Smooth muscle cell (in vitro differentiated cells): ENCODE measurements at regions not wholly inside any gene's neighbourhood (a gene's known extent, or its start where the extent isn't known, plus 50 kb on each side); places are given as distances from the start of the nearest gene placed in this dataset.
"Not testable (repeated sequence)": the region's sequence is repeated elsewhere in the genome, so short reads cannot be mapped to it uniquely, and the experiment has no call there.

ENCODE experiments used
- DNase-seq: peaks from one replicate; lab custom pipeline; 2025; ENCODE audit not compliant: unreplicated experiment; lab: John Stamatoyannopoulos, UW
- H2AFZ ChIP-seq: fragments of 200-600 bp; sonication (generic); 2 replicates; pipeline ENCODE4 v1.6.0; 2016; ENCODE audit warnings: antibody characterized with exemption, low read depth, mild to moderate bottlenecking
- H3F3A ChIP-seq: fragments of 200-600 bp; sonication (generic); 2 replicates; pipeline ENCODE4 v1.6.0; 2017; ENCODE audit warnings: antibody characterized with exemption, low read depth
- H3K27ac ChIP-seq: fragments of 200-600 bp; sonication (generic); 2 replicates; pipeline ENCODE4 v1.5.1; 2016; ENCODE audit warnings: low read depth, mild to moderate bottlenecking
- H3K27me3 ChIP-seq: fragments of 200-600 bp; sonication (generic); 2 replicates; pipeline ENCODE4 v1.6.1; 2016; ENCODE audit warnings: low read depth, mild to moderate bottlenecking
- H3K36me3 ChIP-seq: fragments of 200-600 bp; sonication (generic); 2 replicates; pipeline ENCODE4 v1.5.1; 2016; ENCODE audit warnings: low read depth
- H3K4me1 ChIP-seq: fragments of 200-600 bp; sonication (generic); 2 replicates; pipeline ENCODE4 v1.5.1; 2016; ENCODE audit warnings: low read depth
- H3K4me2 ChIP-seq: fragments of 200-600 bp; sonication (generic); 2 replicates; pipeline ENCODE4 v1.6.0; 2016; ENCODE audit warnings: mild to moderate bottlenecking
- H3K4me3 ChIP-seq: fragments of 200-600 bp; sonication (generic); 2 replicates; pipeline ENCODE4 v1.5.1; 2016; ENCODE audit warnings: mild to moderate bottlenecking
- H3K79me2 ChIP-seq: fragments of 200-600 bp; sonication (generic); 2 replicates; pipeline ENCODE4 v1.6.0; 2016; ENCODE audit warnings: low read depth, mild to moderate bottlenecking
- H3K9ac ChIP-seq: fragments of 200-600 bp; sonication (generic); 2 replicates; pipeline ENCODE4 v1.6.0; 2016; ENCODE audit warnings: low read depth
- H3K9me3 ChIP-seq: fragments of 200-600 bp; sonication (generic); replicated peaks from 2 replicates; pipeline ENCODE4 v1.5.1; 2016; ENCODE audit warnings: low read depth
- H4K20me1 ChIP-seq: fragments of 200-600 bp; sonication (generic); 2 replicates; pipeline ENCODE4 v1.6.0; 2016; ENCODE audit warnings: low read depth
- WGBS: methylation state at CpG from one replicate; pipeline ENCODE4 v1.1.7; 2016; ENCODE audit warnings: low lambda C conversion rate; 5-methylcytosine and 5-hydroxymethylcytosine counted together
- TF ChIP-seq, protein P1 (sequence below): fragments of 200-600 bp; sonication (generic); IDR thresholded peaks from 2 replicates; pipeline ENCODE4 v1.5.1; 2017; ENCODE audit warnings: borderline replicate concordance, mild to moderate bottlenecking, antibody characterized with exemption; ENCODE audit not compliant: insufficient read depth, poor library complexity, severe bottlenecking

DNA sequence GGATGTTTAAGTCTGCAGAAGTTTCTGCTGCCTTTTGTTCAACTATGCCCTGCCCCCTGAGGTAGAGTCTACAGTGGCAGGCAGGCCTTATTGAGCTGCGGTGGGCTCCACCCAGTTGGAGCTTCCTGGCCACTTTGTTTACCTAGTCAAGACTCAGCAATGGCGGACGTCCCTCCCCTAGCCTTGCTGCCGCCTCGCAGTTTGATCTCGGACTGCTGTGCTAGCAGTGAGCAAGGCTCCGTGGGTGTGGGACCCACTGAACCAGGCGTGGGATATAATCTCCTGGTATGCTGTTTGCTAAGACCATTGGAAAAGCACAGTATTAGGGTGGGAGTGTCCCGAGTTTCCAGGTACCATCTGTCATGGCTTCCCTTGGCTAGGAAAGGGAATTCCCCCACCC is 79.4 kb upstream of the RPS6KA6 start:
- H4K20me1 ChIP-seq, H3K4me1 ChIP-seq, H3F3A ChIP-seq, H3K9ac ChIP-seq, H2AFZ ChIP-seq, H3K36me3 ChIP-seq, DNase-seq, H3K4me2 ChIP-seq, H3K27me3 ChIP-seq, H3K79me2 ChIP-seq, H3K4me3 ChIP-seq, H3K9me3 ChIP-seq, H3K27ac ChIP-seq: not testable (repeated sequence)
- WGBS, result 80% methylated on average over 9 of the region's 9 CpGs

DNA sequence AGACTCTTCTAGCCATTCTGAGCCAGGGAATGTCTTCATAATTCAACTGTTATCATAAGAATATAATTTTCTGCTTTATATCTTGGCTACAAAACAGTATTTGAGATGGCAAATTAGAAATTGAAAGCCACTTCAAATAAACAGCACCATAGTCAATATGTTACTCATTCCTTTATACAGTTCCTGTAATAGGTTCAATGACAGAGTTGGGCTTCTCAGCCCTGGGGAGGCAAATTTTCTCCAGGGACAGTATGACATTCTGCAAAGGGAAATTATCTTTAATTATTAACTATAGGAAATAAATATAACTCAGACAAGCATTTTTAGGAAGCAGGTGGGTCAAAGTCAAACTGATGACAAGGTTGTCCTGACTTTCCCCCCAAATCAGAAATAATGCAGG is 71.9 kb upstream of the RPS6KA6 start:
- Histone ChIP-seq H3K9ac (no peak overlapping the region), H3F3A (no peaks in the 10 kb centered on the region), H3K4me3 (no peak overlapping the region), H3K4me2 (no peak overlapping the region), H2AFZ (no peak overlapping the region), H3K79me2 (no peaks in the 10 kb centered on the region), H3K36me3 (no peaks in the 10 kb centered on the region), H3K27me3 (no peaks in the 10 kb centered on the region), H4K20me1 (no peaks in the 10 kb centered on the region), H3K27ac (no peak overlapping the region), H3K9me3 (no peaks in the 10 kb centered on the region), H3K4me1 (no peaks in the 10 kb centered on the region)
- TF ChIP-seq, protein P1, sequence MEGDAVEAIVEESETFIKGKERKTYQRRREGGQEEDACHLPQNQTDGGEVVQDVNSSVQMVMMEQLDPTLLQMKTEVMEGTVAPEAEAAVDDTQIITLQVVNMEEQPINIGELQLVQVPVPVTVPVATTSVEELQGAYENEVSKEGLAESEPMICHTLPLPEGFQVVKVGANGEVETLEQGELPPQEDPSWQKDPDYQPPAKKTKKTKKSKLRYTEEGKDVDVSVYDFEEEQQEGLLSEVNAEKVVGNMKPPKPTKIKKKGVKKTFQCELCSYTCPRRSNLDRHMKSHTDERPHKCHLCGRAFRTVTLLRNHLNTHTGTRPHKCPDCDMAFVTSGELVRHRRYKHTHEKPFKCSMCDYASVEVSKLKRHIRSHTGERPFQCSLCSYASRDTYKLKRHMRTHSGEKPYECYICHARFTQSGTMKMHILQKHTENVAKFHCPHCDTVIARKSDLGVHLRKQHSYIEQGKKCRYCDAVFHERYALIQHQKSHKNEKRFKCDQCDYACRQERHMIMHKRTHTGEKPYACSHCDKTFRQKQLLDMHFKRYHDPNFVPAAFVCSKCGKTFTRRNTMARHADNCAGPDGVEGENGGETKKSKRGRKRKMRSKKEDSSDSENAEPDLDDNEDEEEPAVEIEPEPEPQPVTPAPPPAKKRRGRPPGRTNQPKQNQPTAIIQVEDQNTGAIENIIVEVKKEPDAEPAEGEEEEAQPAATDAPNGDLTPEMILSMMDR, result no peak
- DNase-seq, result no peak

DNA sequence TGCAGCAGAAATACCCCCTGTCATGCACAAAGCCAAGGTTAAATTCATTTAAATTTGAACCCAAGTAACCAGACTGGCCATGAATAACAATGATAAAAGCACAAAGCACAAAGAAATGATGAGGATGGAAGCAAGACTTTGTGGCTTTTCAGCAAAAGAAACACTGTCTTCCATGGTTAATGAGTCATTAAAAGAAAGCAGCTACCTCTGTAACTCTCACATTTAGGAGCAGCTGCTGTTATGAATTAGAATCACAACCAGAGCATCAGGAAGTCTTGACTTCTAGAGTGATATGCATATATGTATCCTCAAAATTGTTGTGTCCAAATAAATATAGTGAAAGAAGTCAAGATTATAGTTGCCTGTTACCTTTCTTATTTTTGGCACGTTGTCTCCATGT is 70.7 kb upstream of the RPS6KA6 start:
- H3K4me2 ChIP-seq, result no peak overlapping the region
- H3F3A ChIP-seq, result no peaks in the 10 kb centered on the region
- H2AFZ ChIP-seq, result no peak overlapping the region
- TF ChIP-seq, protein P1, result no peak
- WGBS, result 53% methylated on average over 1 of the region's 1 CpG
- H3K27me3 ChIP-seq, result no peaks in the 10 kb centered on the region
- H3K9me3 ChIP-seq, result no peaks in the 10 kb centered on the region
- DNase-seq, result no peak
- H3K4me1 ChIP-seq, result no peaks in the 10 kb centered on the region
- H3K27ac ChIP-seq, result no peak overlapping the region
- H3K9ac ChIP-seq, result no peak overlapping the region
- no peaks in the 10 kb centered on the region for H4K20me1 ChIP-seq
- H3K36me3 ChIP-seq, result no peaks in the 10 kb centered on the region
- no peak overlapping the region for H3K4me3 ChIP-seq
- H3K79me2 ChIP-seq, result no peaks in the 10 kb centered on the region

DNA sequence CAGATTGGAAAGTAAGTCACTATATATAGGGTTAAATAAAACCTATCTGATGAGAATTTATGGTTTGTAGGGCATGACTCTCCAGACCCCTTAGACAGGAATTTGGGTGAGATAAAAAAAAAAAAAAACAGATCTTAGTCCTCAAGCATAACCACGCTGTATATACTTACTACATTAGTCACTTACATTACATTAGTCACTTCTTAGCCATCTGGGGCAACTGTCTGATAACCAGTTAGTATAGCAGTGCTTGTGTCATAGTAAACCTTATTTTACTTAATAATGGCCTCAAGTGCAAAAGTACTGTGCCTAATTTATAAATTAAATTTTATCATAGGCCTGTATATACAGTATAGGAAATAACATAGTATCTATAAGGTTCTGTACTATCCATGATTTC is 60.2 kb upstream of the RPS6KA6 start:
- no peak overlapping the region for H3K4me2 ChIP-seq

More for the DNA sequence above, 60.2 kb upstream of the RPS6KA6 start:
- H3K36me3 ChIP-seq, result no peaks in the 10 kb centered on the region
- H3K4me3 ChIP-seq, result no peak overlapping the region
- no peak overlapping the region for H3K9ac ChIP-seq
- peaks cover 4% of the 10 kb centered on the region for H3K4me1 ChIP-seq
- H3K27ac ChIP-seq, result peak overlapping the region; percentile 67
- 14% methylated on average over 1 of the region's 1 CpG for WGBS
- H2AFZ ChIP-seq, result no peak overlapping the region
- no peaks in the 10 kb centered on the region for H4K20me1 ChIP-seq
- TF ChIP-seq, protein P1, result no peak
- no peaks in the 10 kb centered on the region for H3K27me3 ChIP-seq
- no peak for DNase-seq
- H3F3A ChIP-seq, result peaks cover 3% of the 10 kb centered on the region
- H3K79me2 ChIP-seq, result no peaks in the 10 kb centered on the region
- no peaks in the 10 kb centered on the region for H3K9me3 ChIP-seq
